Endodermal cell (in vitro differentiated cells): ENCODE measurements at regions not wholly inside any gene's neighbourhood (a gene's known extent, or its start where the extent isn't known, plus 50 kb on each side); places are given as distances from the start of the nearest gene placed in this dataset.

Experiments used
- DNase-seq: peaks from one replicate; pipeline ENCODE4 v3.0.0-alpha.2; 2017
- H3K27ac ChIP-seq: 2 replicates; pipeline ENCODE4 v1.5.1; 2013; ENCODE audit warnings: mild to moderate bottlenecking, low read depth, low read length, moderate library complexity
- H3K27me3 ChIP-seq: 2 replicates; pipeline ENCODE4 v1.6.1; 2013; ENCODE audit warnings: mild to moderate bottlenecking, low read length, moderate library complexity; ENCODE audit not compliant: insufficient read depth, control insufficient read depth, poor library complexity, severe bottlenecking
- H3K36me3 ChIP-seq: 2 replicates; pipeline ENCODE4 v1.7.0; 2013; ENCODE audit warnings: mild to moderate bottlenecking, low read length, moderate library complexity; ENCODE audit not compliant: control insufficient read depth, insufficient read depth
- H3K4me1 ChIP-seq: one replicate; pipeline ENCODE4 v1.7.0; 2013; ENCODE audit warnings: low read length; ENCODE audit not compliant: control insufficient read depth, insufficient read depth
- H3K4me3 ChIP-seq: 2 replicates; pipeline ENCODE4 v1.5.1; 2013; ENCODE audit warnings: mild to moderate bottlenecking, low read length, moderate library complexity
- H3K9ac ChIP-seq: 2 replicates; pipeline ENCODE4 v1.6.1; 2013; ENCODE audit warnings: mild to moderate bottlenecking, low read length, moderate library complexity; ENCODE audit not compliant: poor library complexity, severe bottlenecking; ENCODE audit errors: extremely low read depth
- H3K9me3 ChIP-seq: 2 replicates; pipeline ENCODE4 v1.6.1; 2013; ENCODE audit warnings: mild to moderate bottlenecking, low read length, moderate library complexity; ENCODE audit not compliant: control insufficient read depth
- H3K27ac Mint-ChIP-seq: 2 replicates; pipeline ENCODE4 v1.8.0; 2020; ENCODE audit warnings: mixed read lengths
- H3K27me3 Mint-ChIP-seq: 2 replicates; pipeline ENCODE4 v1.8.0; 2021; ENCODE audit warnings: mild to moderate bottlenecking, mixed read lengths; ENCODE audit not compliant: insufficient read depth
- H3K36me3 Mint-ChIP-seq: 2 replicates; pipeline ENCODE4 v1.8.0; 2020; ENCODE audit warnings: low read depth, mixed read lengths
- H3K4me1 Mint-ChIP-seq: 2 replicates; pipeline ENCODE4 v1.8.0; 2020; ENCODE audit warnings: mixed read lengths
- H3K4me3 Mint-ChIP-seq: 2 replicates; pipeline ENCODE4 v1.8.0; 2020; ENCODE audit warnings: mild to moderate bottlenecking, moderate library complexity, mixed read lengths
- H3K9me3 Mint-ChIP-seq: 2 replicates; pipeline ENCODE4 v1.8.0; 2020; ENCODE audit warnings: mild to moderate bottlenecking, mixed read lengths
- WGBS, 2 experiments: methylation state at CpG; one replicate each; pipeline versions ENCODE4 v1.1.5 to v1.1.7; 2013; ENCODE audit warnings: missing lambda C conversion rate in 2 of 2, mixed read lengths in 1 of 2; ENCODE audit not compliant: insufficient coverage in 1 of 2, insufficient read length in 1 of 2; 5-methylcytosine and 5-hydroxymethylcytosine counted together
- TF ChIP-seq, protein P1 (sequence below): fragments of 200-600 bp; sonication (generic); conservative IDR thresholded peaks from 2 replicates; pipeline ENCODE4 v1.5.0; 2021; ENCODE audit warnings: antibody characterized with exemption, mild to moderate bottlenecking

GRCh38 chr9:81508476-81508875, 180.9 kb downstream of the TLE1 start:
- Histone ChIP-seq H3K36me3 (no peaks in the 10 kb centered on the region), H3K27me3 (no peaks in the 10 kb centered on the region), H3K9me3 (peaks cover 6% of the 10 kb centered on the region), H3K27ac (no peak overlapping the region), H3K9ac (no peak overlapping the region), H3K4me3 (no peak overlapping the region), H3K4me1 (no peaks in the 10 kb centered on the region)
- Mint-ChIP-seq H3K36me3 (no peaks in the 10 kb centered on the region), H3K27me3 (peaks cover 5% of the 10 kb centered on the region), H3K9me3 (peaks cover 15% of the 10 kb centered on the region), H3K4me1 (no peaks in the 10 kb centered on the region), H3K27ac (no peak overlapping the region), H3K4me3 (no peak overlapping the region)
- no peak for DNase-seq
- TF ChIP-seq, protein P1, sequence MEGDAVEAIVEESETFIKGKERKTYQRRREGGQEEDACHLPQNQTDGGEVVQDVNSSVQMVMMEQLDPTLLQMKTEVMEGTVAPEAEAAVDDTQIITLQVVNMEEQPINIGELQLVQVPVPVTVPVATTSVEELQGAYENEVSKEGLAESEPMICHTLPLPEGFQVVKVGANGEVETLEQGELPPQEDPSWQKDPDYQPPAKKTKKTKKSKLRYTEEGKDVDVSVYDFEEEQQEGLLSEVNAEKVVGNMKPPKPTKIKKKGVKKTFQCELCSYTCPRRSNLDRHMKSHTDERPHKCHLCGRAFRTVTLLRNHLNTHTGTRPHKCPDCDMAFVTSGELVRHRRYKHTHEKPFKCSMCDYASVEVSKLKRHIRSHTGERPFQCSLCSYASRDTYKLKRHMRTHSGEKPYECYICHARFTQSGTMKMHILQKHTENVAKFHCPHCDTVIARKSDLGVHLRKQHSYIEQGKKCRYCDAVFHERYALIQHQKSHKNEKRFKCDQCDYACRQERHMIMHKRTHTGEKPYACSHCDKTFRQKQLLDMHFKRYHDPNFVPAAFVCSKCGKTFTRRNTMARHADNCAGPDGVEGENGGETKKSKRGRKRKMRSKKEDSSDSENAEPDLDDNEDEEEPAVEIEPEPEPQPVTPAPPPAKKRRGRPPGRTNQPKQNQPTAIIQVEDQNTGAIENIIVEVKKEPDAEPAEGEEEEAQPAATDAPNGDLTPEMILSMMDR = no peak
- 94 to 95% methylated on average over 5 to 12 of the region's 12 CpGs for WGBS, 2 experiments

GRCh38 chr9:81506941-81507864, 182.1 kb downstream of the TLE1 start:
- Histone ChIP-seq H3K9ac (no peak overlapping the region), H3K27me3 (no peaks in the 10 kb centered on the region), H3K4me3 (no peak overlapping the region), H3K9me3 (peaks cover 6% of the 10 kb centered on the region), H3K4me1 (no peaks in the 10 kb centered on the region), H3K36me3 (no peaks in the 10 kb centered on the region), H3K27ac (no peak overlapping the region)
- Mint-ChIP-seq H3K4me3 (no peak overlapping the region), H3K9me3 (peaks cover 15% of the 10 kb centered on the region), H3K27me3 (peaks cover 5% of the 10 kb centered on the region), H3K36me3 (no peaks in the 10 kb centered on the region), H3K27ac (no peak overlapping the region), H3K4me1 (no peaks in the 10 kb centered on the region)
- no peak for DNase-seq
- TF ChIP-seq, protein P1 = no peak
- 89% methylated on average over 12 to 32 of the region's 32 CpGs for WGBS, 2 experiments

GRCh38 chr9:81499594-81499993, 189.8 kb downstream of the TLE1 start:
- WGBS, 2 experiments = 83 to 91% methylated on average over 1 to 2 of the region's 2 CpGs
- Histone ChIP-seq H3K9me3 (no peaks in the 10 kb centered on the region), H3K9ac (no peak overlapping the region), H3K4me1 (no peaks in the 10 kb centered on the region), H3K27ac (no peak overlapping the region), H3K27me3 (no peaks in the 10 kb centered on the region), H3K4me3 (no peak overlapping the region), H3K36me3 (no peaks in the 10 kb centered on the region)
- Mint-ChIP-seq H3K27ac (no peak overlapping the region), H3K36me3 (no peaks in the 10 kb centered on the region), H3K27me3 (peaks cover 4% of the 10 kb centered on the region), H3K4me3 (no peak overlapping the region), H3K4me1 (peaks cover 1% of the 10 kb centered on the region), H3K9me3 (no peaks in the 10 kb centered on the region)
- TF ChIP-seq, protein P1 = no peak
- DNase-seq = no peak
